ENCODE measurements at regions not wholly inside any gene's neighbourhood (a gene's known extent, or its start where the extent isn't known, plus 50 kb on each side); places are given as distances from the start of the nearest gene placed in this dataset.

DNA sequence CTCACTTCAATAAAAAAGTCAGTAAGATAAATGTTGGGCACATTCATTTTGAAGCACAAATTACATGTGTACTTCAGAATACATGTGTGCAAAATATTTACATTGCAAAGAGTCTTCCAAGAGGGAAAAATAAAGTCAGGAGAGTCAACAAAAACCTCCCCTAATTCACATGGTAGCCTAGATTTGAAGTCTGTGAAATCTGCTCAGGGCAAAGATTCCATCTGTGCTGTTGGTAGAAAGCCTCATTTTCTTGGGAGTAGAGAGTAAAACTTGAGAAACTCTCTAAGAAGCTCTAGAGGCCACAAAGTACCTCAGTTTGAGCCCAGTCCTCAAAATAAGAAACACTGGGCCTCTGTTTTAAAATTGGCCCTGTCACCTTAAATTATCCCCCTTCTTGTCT lies 303.4 kb downstream of the RAB28 start:
- DNase-seq: no peak

DNA sequence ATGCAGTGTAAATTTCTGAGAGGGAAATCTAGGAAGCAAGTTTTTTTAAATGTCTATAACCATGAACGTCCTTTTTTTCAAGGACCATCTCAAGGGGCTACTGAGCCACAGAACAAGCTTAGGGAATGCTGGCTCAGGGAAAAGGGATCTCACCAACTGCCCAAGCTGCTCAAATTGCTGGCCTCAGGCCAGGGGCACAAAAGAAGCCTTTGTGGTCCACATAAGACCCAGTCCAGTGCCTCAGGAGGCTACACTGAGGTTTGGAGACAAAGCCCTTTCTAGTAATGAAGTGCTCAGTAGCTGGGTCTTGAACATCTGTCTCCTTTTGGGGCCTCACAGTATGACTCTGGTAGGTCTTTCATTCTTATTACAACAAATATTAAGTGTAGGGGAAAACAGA lies 305.5 kb downstream of the RAB28 start:
- DNase-seq: no peak

DNA sequence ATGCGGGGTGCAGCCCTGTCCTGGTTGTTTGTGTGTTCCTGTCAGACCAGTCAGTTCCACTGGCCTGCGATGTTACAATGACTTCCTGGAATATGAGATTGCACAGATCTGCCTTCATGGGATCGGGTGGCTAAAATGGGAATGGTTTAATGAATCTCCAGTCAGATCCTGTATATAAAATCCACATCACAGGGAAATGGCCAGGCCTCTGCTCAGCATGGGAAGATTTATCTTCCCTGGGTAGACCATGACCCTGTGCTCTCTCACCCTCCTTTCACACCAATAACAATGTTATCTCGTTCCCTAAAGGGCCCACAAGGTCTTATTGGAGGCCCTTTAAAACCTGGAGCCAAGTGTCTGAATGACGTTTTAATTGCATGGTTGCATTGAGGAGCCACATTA lies 307.4 kb downstream of the RAB28 start:
- DNase-seq: no peak

DNA sequence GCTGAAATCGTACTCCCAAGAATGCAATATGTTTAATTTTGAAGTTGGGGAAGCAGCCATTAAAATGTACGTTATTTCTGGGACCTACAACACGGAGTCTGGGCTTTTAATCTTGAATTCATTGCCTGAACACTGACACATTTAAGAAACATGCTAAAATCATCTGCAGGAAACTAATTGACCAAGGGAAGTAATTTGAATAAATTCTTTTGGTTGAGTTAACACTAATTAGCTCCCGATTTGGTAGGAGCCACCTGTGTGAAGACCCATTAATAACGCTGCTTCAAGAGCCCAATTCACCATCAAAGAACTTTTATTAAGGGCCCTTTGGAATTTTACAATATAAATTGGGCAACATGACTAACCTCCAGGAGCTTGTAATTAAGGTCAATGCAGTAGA lies 309.2 kb downstream of the RAB28 start:
- DNase-seq: no peak

DNA sequence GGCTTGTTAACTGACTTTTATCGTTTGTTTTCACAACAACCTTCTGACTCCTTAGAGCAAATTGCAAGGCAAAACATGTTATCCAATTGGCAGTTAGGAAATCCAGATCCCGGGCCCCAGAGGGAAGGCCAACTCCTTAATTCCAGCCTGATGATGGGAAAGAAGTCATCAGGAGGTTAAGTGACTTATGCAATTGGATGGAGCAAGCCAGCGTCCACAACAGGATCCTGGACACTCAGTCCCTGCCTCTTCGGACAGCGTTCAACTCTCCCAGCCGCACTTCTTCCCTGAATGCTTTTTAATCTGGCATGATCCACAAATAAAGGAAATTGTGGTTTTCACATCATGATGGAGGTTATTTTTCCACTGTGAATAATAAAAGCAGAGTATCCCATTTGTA lies 310.1 kb downstream of the RAB28 start:
- no peak for DNase-seq

DNA sequence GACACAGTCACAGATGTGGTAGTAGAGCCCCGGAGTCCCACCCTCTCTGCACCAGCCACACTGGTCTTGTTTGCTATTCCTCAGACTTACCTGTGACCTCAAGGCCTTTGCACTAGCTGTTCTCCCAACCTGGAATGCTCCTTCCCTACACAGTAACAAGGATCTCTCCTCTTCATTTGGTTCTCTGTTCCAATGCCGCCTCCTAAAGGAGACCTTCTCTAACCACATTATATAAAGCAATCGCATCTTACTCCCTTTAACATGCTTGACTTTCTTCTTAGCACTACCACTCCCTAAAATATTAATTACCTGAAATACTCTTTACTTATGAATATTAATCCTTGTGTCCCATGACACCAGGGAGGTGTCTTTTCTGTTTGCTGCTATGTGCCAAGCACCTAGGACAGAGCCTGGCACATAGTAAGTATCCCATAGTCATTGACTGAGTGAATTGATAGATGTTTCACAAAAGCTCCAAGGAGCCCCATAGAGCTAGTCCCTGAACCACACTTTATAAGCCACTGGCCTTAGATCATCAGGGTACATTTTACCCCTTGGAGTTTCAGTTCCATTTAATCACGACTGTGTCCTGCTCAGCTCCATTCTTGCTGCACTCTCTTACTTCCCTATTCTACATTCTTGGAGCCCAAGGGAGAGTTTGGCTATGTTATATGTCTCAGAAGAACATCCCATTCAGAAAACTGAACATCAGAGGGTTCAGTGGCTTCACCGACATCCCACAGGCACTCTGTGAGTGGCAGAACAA lies 312.7 kb downstream of the RAB28 start:
- DNase-seq: no peak

DNA sequence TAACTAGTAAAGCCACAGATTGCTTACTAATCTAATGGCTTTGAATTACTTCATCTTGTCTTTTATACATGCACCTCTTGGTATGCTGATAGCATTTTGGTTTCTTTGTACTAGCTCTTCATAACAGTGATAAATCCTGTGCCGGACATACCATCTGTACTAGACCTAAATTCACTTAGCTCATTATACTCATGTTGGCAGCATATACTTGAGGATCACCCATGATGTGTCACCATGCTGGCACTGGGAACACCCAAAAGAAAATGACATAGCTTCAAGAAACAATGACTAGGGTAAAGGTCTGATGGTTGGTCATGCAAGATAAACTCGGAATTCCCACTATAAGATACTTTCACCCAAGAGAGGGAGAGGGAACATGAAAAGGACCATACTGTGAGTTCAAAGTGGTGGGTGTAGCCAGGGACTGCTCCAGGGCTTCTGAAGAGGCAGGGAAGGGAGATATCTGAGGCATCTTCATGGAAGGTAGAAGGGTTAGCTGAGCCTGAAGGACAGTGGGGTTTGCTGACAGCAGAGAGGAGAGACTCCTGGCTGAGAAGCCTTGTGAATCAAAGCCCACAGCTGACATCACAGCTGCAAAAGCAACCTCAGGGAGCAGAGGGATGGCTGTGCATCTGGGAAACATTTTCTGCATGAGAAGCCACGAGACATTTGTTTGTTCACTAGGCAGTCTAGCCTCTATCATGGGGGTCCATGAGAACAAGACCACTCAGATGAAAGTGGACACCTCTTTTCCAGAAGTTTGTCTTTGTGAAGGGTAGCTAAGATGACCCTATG lies 314.2 kb downstream of the RAB28 start:
- DNase-seq: no peak

DNA sequence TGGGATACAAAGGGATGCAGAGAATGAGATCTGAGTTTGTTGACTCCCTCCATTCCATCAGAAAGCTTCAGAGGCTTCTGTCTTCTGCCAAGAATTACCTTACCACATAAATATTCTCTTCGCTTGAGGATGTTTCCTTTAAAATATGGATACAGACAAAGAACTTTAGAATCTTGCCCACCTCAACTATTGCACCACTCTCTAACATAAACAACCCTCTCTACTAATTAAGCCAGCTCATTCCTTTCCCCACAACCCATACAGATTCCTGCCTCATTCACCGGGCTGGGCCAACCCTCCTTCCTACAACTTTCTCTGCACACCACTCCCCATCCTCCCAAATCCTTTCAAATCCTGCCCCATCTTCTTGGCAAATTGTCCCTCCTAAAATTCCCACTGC lies 315.8 kb downstream of the RAB28 start:
- DNase-seq: no peak

DNA sequence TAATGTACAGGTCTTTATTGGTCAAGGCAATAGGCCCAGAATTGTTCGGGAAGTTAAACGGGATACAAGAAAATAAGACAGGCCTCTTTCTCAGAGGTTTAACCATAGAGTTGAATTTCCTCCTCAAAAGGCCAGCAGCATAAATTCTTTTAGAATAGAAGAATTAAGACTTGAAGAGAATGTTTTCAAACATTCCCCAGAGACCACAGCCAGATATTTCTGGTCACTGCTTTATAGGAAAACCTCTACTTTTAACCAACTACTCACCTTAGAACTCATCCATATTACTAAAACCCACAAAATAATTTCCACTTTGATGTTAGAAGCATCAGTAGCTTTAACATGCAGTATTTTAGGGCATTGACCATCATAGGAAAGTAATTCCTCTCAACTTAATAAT lies 317.9 kb downstream of the RAB28 start:
- no peak for DNase-seq

DNA sequence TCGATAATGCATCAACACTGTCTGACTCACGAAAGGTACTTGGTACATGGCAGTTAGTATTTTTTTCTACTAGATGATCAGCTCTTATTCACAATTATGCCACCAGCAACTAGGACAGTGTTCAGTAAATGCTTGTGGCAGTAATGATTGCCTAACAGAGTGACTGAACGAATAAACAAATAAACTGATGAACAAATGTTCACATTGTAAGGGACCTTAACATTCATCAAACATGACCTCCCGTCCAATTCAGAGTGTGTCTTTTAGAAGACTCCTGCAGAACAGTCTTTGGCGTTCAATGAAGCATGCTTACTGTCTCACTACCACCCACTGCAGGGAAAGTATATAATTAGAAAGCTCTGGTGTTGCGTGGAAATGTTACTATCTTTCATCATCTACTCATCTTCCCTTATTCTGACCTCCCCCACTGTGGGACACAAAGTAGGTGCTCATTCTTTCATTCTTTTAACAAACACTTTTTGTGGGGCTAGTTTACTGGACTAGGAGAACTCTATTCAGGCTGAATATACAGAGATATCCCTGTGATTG lies 319.3 kb downstream of the RAB28 start:
- no peak for DNase-seq

DNA sequence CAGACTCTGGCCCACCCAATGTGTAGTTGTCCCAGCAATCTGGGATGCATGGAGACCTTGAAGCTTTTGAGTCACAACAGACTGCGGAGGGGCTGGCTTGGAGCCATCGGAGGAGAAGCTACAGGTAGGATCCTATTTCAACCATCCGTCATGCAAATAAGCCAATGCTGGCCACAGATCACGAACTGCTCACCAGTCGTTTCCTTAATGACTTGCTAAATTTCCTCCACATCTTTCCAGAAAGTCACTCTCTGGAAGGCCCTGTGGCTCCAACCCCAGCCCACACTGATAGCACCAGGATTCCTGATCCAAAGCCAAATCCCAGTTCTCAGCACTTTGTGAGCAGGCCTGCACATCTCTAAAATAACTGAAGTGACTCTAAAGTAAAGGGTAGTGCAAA lies 321.3 kb downstream of the RAB28 start:
- DNase-seq: peak; percentile 69

DNA sequence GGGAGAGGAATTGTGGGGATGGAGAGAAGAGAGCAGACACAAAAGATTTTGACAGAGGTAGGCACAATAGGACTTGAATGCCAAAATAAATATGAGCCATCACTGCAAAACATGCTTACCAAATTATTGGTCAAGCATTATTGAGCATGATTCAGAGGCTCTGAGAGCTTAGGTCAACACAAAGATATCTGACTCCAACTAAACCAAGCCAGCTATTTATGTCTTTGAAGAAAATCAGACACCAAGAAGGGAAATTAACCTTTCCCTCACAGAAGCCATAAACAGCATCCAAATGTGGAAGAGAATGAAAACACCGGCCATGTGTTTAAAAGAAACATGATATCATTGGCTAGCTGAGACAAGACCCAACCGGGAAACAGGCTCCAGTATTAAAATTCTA lies 323.2 kb downstream of the RAB28 start:
- no peak for DNase-seq

DNA sequence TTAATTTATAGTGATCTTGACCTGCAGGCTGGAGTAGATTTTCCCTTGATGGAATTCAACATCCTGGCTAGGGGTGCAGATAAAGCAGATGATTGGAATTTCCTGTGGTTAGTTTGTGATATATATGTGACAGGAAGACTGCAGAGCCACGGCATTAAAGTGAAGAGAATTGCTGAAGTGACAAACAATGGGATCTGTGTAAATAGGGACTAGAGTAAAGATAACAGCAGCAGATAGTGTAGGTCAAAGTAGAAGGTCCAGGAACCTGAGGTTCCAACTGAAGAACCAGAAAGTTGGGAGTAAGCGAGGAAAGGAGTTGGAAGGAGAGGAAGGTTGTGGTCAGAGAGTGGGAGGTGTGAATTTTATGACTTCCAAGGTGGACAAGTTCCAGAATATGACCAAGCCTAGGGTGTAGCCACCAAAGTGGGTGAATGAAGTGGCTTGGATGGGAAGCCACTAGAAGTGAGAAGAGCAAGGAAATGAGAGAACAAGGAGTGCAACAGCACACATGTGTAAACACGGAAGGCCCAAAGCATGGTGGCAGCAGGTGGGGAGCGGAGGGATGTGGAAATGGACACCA lies 325.0 kb downstream of the RAB28 start:
- no peak for DNase-seq

DNA sequence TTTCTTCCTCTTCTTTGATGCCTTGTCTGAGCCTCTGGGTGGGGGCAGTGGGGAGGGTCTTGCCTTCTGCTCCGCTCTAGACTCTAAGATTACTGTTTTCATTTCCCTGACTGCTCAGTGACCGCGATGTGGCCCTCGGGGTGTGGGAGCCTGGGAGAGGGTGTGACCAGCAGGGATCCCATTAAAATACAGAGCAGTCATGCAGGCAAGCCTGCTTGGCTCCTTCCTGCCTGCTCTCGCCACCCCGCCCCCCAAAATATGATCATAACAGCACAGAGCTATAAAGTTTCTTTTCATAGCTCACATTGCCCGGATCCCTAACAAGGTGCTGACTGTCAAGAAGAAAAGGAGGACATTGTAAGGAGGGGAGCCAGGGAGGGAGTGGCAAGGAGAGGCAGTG lies 332.9 kb downstream of the RAB28 start:
- no peak for DNase-seq

DNA sequence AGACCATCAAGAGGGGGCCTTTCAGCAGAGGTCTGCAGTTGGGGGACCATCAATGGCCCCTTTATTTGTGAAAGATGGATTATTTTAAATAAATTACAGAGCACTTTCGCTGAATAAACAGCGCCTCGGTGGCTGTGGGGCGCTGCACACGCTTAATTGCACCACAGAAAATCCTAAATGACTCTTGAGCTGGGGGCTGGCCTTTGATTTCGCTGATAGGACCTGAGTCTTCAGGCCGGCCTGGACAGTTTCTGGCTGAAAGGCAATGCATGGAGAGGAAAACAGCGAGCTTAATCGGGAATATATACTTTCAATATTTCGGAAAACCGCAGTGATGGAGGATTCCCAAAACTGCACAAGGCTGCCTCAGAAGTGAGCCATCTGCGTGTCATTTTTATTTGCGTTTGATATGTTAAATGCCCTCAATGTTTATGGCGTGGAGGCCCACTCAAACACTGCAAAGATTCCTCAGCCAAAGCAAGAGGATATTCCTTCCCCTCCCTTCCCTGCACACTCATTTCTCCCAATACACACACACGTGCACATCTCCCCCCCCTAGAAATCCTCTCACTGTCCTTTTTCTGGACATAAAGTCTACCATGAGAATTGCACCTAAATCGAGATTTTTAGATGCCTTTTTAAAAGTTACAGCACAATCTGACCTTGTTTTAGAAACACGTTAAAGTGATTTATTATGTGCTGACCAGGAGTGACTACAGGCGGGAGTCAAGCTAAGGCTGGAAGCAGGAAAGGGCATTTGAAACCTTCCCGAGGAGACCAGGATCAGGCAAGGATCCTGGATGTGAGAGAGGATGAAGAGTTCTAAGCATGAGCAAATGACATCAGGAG lies 340.7 kb downstream of the RAB28 start:
- DNase-seq: no peak

DNA sequence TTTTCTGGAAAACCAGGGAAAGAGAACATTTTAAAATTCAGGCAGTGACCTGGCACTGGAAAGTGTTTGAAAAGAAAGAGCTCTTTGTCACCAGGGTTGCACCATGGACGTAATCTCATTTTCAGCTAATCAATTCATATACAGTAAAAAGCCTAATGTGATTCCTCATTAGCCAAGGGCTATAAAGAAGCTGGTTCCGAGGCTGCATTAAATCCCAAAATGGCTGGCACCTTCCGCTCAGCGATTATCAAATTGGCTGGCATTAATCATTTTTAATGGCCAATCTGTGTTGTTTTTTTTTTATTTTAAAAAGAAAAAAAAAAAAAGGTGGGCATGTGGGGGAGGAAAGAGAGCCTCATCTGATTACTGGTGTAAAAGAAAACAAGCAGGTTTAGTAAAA lies 341.4 kb downstream of the RAB28 start:
- DNase-seq: no peak

DNA sequence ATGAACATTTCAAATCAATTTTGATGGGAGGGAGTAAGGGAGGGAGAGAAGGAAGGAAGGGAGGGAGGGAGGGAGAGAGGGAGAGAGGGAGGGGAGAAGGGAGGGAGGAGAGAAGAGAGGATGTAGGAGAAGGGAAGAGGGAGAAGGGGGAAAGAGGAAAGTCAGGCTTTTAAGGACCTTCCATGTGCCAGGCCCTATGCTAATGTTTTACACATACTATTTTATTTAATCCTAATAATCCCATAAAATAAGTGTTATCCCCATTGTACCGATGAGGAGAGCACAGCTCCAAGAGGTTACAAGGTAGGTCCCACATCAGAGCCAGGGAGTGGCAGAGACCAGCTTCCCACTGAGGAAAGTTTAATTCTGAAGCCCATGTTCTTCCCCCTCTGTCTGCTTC lies 341.9 kb downstream of the RAB28 start:
- DNase-seq: no peak

DNA sequence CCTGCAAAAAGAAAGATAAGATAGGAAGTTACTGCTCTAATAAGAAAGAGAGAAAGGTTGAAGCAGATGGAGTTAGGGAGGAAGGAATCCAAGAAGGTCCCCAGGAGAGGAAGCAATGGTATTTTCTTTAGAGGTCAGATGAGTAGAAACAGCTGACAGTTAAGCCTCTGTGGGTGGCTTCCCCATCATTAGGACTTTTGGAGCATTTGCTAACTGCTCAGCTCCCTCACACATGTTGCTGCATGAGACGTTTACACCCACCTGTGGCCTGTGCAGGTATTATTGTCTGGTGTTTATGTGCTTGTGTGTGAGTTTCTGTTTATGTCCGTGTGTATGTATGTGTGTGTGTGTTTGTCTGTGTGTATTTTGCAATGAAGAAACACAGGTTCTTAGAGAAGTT lies 346.8 kb downstream of the RAB28 start:
- DNase-seq: no peak

DNA sequence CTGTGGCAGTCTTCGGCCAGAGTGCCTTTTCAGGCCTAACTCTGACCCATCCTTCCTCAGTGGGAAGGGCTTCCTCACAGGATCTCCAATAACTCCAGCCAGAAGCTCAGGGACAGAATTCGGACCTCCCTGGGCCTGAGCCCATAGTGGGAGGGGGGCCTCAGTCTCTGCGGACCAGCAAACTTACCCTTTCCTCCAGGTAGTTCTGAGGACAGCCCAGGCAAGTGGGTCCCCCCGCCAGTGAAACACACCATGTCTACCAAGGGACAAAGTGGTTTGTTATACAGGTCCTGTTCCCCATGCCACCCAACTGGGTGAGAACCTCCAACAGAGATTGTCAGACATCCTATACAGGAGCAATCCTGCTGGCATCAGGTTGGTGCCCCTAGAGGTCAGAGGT lies 350.4 kb downstream of the RAB28 start:
- DNase-seq: no peak

DNA sequence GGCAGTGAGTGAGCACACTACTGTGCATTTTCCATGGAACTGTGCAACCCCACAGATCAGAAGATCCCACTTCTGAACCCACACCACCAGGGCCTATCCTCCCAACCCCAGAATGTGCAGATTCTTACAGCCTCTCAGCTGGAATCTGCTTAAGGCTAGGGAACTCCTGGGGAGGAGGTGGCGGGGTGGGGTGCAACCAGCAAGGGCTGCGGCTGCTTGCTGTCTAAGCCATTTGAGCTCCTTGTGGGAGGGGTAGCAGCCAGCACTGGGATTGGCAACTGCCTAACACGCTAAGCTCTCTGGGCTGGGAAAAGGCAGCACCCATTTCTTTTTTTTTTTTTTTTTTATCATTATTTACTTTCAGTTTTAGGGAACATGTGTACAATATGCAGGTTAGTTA lies 353.3 kb downstream of the RAB28 start:
- no peak for DNase-seq

DNA sequence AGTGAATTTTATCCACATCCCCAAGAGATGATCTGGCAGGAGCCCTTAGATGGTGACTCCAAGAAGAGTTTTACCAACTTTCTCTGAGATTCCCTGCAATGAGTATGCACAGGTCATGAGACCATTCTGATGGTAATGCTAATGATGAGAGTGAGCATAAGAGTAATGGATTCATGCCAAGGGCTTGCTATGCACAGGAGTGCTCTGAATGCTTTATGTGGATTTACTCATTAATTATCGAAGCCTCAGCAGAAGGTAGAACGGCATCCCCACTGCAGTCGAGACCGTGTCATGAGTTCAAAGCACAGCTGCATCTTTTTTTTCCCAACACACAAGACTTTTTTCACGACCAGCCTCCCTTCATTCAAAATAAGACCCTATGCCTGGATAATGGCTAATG lies 355.0 kb downstream of the RAB28 start:
- DNase-seq: no peak

DNA sequence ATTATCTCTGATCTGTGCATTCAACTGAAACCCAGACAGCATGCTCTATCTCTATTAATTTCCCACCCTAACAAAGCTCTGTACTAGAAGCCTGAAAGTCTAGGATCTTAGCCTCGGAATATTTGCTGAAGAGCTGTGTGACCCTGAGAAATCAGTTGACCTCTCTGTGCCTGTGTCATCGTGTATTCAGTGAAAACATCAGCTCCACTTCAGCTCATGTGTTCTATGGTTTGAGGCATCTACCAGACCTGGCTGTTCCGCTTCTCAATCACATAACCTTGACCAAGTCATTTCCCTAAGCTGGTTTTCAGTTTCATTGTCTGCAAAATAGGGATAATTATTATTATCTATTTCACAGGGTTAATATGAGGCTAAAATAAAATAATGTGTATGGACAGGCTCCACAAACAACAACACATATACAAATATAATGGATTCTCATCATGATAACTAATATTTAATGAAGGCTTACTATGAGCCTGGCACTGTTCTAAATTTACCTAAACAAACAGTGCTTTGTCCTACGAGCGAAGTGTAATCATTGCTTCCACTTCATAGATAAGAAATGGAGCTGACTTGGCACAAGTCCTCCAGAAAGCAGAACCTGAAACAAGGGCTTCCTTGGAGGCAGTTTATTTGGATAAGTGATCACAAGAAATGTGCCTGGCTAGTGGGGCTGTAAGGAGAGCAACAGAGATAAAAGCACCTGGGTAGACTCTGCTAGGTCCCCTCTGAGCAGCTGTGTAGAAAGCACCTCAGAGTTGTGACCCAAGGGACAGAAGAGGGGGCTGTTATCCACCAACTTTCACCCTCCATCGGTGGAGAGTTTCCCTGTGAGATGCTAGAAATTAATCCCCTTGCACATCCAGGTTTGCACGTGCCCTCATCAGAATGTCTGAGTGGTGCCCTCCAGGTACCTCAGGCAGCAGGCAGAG lies 356.9 kb downstream of the RAB28 start:
- peak; percentile 48 for DNase-seq
